ENCODE measurements at regions not wholly inside any gene's neighbourhood (a gene's known extent, or its start where the extent isn't known, plus 50 kb on each side); places are given as distances from the start of the nearest gene placed in this dataset.
"Not testable (repeated sequence)": the region's sequence is repeated elsewhere in the genome, so short reads cannot be mapped to it uniquely, and the experiment has no call there.

DNA sequence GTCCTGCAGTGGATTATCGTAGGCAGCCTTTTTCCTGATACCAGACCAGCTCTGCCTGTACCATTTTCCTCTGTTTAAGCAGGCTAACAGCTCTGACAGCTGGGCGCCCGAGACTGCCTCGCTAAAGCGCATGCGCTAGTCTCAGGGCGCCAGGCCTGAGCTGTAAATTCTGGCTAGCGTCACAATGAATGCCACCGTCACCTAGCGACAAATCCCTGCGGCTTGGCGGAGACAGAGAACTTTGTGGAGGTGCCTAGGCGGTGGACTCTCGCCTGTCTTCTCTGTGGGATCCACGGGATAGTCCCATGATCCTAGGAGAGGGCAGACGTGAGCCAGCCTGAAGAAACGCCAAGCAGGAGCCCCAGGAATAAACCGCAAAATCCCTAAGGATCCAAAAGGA lies 573.9 kb downstream of the KCNJ18 start:
- DNase-seq = no peak

DNA sequence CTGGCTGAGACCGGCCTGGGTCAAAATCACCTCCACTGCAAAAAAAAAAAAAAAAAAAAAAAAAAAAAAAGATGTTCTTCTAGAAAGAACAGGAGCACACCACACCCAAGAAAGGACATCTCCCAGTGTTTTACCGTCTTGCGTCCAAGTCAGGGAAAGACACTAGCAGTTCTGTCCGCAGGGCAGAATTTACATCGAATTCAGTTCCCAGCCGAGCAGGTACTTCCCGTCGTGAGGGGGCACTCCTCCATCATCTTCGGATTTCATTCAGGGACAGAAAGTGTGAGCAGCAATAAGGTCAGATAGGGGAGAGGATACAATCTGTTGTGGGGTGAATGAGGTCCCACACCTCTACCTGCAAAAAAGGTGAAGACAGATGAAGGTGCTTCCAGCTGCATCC lies 574.7 kb downstream of the KCNJ18 start:
- DNase-seq = no peak

DNA sequence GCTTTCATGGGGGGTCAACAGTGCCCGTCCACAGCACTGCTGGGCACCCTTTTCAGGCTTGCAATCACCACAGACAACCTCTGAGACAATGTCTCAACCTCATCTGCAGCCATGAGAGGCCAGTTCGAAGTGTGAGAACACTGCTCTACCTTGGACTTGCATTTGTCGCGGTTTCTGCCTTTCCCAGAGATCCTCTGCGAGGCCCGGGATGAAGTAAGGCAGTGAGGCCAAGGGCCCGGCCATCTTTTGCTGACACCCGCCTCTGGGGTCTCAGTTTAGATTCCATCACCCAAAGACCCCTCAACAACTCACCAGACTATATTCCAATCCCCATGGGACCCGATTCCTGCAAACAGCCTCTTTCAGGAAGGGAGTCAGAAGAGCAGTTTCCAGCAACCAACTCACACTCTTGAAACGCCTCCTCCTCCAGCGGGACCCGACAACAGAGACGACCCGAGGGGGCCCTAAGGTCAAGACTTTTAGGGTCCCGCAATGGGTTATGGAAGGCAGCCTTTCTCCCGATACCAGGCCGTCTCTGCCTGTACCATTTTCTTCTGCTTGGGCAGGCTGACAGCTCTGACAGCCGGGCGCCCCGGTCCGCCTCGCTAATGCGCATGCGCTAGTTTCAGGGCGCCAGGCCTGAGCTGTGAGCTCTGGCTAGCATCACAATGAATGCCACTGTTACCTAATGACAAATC lies 576.0 kb downstream of the KCNJ18 start:
- DNase-seq = no peak

DNA sequence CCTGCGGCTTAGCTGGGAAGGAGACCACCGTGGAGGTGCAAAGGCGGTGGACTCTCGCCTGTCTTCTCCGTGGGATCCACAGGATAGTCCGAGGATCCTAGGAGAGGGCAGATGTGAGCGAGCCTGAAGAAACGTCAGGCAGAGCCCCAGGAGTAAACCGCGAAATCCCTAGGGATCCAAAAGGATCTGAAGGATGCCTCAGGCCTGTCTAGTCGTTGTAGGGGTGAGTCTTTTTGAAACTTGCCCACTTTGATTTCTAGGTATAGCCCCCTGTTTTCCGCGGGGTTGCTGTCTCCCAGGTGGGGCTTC lies 576.5 kb downstream of the KCNJ18 start:
- no peak for DNase-seq

GRCh38 chr17:22270381-22270780 lies 578.1 kb downstream of the KCNJ18 start:
- no peak for DNase-seq

GRCh38 chr17:22270809-22271208 lies 578.5 kb downstream of the KCNJ18 start:
- DNase-seq = not testable (repeated sequence)

- no peak for DNase-seq
These were observed 580.2 kb downstream of the KCNJ18 start for GRCh38 chr17:22272363-22273146.

DNA sequence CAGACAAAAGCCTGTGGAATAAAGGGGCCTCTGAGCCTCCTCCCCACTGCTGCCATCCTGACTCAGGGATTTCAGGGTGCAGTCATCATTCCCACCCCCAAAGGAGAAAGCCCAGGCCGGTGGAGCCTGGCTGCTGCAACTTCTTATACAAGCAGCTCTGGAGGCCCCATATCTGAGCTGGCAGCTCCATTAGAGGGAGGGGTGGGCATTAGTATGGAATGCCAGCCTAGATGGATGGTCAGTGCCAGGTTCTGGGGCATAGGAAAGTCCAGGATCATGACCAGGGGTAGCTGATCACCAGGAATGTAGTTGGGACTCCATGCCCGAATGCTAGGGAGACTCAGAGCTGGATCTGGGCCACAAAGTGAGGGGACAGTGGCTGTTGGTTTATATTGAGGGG lies 581.0 kb downstream of the KCNJ18 start:
- no peak for DNase-seq

- DNase-seq = no peak
These were observed 585.3 kb downstream of the KCNJ18 start for GRCh38 chr17:22277595-22277994.

- DNase-seq = no peak
These were observed 586.3 kb downstream of the KCNJ18 start for GRCh38 chr17:22278302-22279275.

DNA sequence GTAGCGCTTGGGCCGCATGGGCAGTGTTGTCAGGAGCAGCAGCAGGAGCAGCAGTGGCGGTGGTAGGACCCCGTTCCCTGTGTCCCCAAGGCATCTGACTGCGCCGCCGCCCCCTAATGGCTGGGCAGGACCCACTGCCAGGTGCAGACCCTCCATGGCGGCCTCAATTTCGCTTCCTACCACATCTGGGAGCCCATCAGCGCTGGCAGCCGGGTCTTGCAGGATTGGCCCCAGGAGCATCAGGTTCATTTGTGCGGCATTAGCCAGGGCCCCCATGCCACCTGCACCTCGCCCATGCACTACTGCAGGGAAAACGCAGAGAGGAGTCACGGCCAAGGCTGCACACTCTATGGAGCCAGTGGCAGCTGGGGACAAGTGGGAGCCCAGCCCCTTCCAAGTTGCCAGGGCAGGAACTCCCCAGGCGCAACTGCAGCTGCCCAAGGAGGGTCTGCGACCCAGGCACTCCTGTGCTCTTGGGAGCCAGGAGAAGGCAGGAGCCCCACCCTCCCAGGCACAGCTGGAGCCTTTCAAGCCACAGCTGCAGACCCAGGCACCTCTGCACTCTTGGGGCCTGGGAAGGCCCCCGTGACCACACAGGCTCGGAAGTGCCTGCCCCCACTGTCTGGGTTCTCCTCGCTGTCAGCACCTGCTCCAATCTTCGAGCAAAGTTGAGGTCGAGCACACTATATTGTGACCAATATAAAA lies 594.2 kb downstream of the KCNJ18 start:
- DNase-seq = no peak

- not testable (repeated sequence) for DNase-seq
These were observed 606.2 kb downstream of the KCNJ18 start for GRCh38 chr17:22298484-22298951.

DNA sequence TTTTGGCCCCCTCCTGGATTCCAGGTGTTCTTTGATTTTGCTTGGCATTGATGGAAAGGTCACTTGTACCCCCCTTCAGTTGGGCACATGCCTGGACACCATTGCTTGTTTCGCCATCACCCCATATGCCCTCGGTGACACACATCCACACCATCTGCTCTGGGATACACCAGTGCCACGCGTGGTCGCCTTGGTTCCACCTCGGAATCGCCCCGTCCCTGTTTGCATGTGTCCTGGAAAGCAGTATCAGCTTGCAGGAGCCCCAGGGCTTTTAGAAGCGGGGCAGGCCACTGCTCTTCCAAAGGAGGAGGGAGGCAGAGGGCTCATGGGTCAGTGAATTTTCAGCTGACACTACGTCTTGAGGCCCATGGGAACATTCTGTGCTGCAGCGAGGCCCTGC lies 607.9 kb downstream of the KCNJ18 start:
- no peak for DNase-seq

DNA sequence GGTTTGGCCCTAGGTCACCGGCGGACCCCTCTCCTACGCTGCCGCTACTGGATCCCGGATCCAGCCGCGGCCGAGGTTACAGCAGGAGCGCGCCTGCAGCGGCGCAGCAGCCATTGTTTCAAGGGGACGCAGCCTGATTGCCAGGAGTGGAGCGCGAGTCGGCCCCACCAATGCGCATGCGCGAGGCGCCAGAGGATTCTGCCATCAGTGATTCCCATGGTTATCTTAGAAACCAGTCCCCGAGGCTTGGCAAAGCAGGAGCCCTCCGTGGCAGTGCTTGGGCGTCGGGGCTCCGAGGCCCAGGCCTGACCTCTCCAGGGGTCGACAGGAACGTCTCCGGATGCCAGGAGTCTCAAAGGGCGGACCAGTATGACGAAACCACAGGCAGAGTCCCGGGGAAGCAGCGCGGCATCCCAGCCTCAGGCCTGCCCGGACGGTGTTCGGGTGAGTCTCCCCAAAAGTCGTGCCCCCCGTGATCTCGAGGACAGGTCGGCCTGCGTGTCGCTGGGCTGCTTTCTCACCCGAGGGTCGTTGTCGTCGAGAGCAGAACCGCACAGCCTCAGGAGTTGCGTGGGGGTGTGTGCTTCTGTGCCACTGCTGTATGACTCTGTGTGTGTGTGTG lies 608.5 kb downstream of the KCNJ18 start:
- DNase-seq = no peak

GRCh38 chr17:22301353-22301745 lies 609.0 kb downstream of the KCNJ18 start:
- DNase-seq = no peak

DNA sequence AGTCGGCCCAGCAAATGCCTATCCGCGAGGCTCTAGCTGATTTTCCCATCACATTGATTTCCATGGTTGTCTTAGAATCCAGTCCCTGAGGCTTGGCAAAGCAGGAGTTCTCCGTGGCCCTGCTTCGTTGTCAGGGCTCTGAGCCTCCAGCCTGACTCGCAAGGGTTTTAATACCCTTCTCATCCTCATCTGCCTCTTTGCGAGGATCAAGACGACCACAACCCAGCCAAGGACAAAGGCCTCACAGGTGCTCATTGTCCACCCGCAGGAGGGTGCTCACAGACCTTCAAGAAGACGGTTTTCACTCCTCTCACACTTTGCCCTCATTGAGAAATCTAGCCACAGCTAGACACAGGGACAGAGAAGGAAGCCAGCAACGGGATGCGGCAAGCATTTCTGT lies 610.8 kb downstream of the KCNJ18 start:
- DNase-seq = no peak

DNA sequence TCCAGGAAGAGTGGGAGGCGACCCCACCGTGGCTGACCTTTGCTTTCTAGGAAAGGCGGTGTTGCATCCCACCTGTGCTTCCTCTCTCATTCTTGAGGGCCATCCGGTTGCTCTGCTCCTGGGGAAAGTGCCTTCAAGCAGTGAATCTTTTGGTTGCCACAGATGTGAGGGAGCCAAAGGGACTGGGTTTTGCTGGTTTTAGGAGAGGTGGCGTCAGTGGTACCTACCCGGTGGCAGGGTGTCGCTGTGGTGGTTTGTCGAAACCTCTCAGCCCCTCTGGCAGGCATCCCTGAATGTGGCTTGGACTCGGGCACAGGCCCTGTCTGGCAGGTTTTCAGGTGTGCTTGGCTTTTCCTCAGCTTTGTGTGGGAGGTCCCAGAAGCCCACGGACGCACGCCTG lies 611.5 kb downstream of the KCNJ18 start:
- no peak for DNase-seq

- no peak for DNase-seq
These were observed 612.5 kb downstream of the KCNJ18 start for GRCh38 chr17:22304667-22305303.

DNA sequence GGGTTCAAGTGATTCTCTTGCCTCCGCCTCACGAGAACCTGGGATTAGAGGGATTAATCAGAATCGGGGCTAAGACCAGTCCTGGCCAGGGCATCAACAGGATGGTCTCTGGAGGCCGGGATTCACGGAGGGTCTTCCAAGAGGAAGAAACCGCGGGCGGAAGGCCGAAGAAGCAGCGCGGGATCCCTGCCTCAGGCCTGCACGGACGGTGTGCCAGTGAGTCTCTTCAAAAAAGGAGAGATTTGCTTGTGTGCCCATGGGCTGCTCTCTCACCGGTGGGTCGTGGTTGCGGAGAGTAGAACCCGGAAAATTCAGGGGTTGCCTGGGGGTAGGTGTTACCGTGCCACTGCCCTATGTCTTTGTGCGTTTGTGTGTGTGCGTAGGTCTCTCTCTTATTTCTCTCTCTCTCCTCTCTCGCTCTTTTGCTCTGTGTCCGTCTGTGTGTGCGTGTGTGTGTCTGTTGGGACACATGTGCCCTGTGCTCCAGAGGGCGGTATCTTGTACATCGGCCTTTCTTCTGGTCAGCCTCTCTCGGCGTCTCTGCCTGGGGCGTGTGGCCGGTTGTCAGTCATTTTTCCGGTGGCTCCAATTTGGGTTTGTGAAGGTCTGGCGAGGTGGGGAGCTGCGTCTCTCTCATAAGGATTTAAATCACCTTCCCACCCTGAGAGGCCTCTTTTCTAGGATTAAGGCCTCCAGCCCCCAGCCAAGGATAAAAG lies 613.2 kb downstream of the KCNJ18 start:
- DNase-seq = no peak

DNA sequence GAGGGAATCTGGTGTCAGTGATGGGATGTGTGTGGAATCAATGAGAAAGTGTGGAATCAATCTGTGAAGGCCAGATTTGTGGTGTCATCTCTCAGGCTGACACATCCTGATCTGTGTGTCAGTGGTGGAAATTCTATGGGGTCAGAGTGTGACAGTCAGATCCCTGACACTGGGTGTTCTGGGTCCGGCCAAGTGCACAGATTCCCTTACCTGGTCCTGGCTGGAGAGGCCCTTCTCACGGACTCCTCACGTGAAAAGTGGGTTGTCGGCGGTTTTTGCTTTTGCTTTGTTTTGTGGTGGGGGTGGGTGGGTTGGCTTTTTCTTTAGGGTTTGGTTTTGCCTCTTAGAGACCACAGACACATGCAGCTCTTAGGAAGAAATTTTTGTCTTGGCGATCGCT lies 618.0 kb downstream of the KCNJ18 start:
- DNase-seq = not testable (repeated sequence)

Measured in DMS 273 treated with DMSO at 0.1 percent for 48 hours (cell line).